HCT116 (cell line): ENCODE measurements at regions not wholly inside any gene's neighbourhood (a gene's known extent, or its start where the extent isn't known, plus 50 kb on each side); places are given as distances from the start of the nearest gene placed in this dataset.

ENCODE experiments used
- ATAC-seq: fragments of 200-7000 bp; cut with Tn5 transposase; 2 replicates; pipeline ENCODE4 v1.9.1; 2020; ENCODE audit warnings: mild to moderate bottlenecking, moderate library complexity
- BruUV-seq: library from RNA; stranded (reverse); fragments of 400-500 nt; replicated peaks from 2 replicates; lab custom pipeline; 2021; lab: Mats Ljungman, UMichigan
- CTCF ChIA-PET: fragments of 300-600 bp; sonication (Branson Sonifier 250); formaldehyde crosslinking; loops from one replicate; lab custom pipeline; 2021; ENCODE audit warnings: antibody characterized with exemption; lab: Charles Lee
- POLR2A ChIA-PET: fragments of 300-600, 350-600 bp; sonication (Branson Sonifier 250); formaldehyde crosslinking; loops from one replicate; lab custom pipeline; 2021; ENCODE audit warnings: antibody characterized with exemption; lab: Charles Lee
- RAD21 ChIA-PET, 2 experiments: fragments of 300-600 bp; sonication (Branson Sonifier 250); formaldehyde crosslinking; loops; one replicate each; lab custom pipeline; 2023; ENCODE audit warnings: low total read pairs in 2 of 2; ENCODE audit not compliant: uncharacterized antibody in 2 of 2, unreplicated experiment in 2 of 2, low non-redundant PET in 1 of 2; lab: Charles Lee
- DNase-seq: peaks from one replicate; pipeline ENCODE4 v3.0.0-alpha.2; 2010; ENCODE audit warnings: low read depth, low spot score
- H2AFZ ChIP-seq: fragments of 200-600 bp; shearing (Covaris generic), sonication (generic); 2 replicates; pipeline ENCODE4 v1.6.1; 2017; ENCODE audit warnings: low read depth, mixed run types, mixed read lengths, antibody characterized with exemption, low read length; ENCODE audit not compliant: poor library complexity, severe bottlenecking
- H3K27ac ChIP-seq: 2 replicates; pipeline ENCODE4 v1.5.1; 2012; ENCODE audit warnings: low read depth, low read length
- H3K27me3 ChIP-seq: fragments of 200-600 bp; sonication (generic); 2 replicates; pipeline ENCODE4 v1.6.1; 2016; ENCODE audit warnings: mixed run types, low read length, mixed read lengths; ENCODE audit not compliant: insufficient read depth
- H3K36me3 ChIP-seq, 2 experiments: fragments of 200-500 bp in 1 of 2; fragments of 200-600 bp in 1 of 2; sonication (Bioruptor generic) in 1 of 2; sonication (generic) in 1 of 2; 2 replicates each; pipeline versions ENCODE4 v1.5.1 to v1.6.1; 2014 to 2016; ENCODE audit warnings: low read length in 2 of 2, inconsistent platforms in 1 of 2, mixed read lengths in 1 of 2, mixed run types in 1 of 2; ENCODE audit not compliant: insufficient read depth in 2 of 2, control insufficient read depth in 1 of 2
- H3K4me1 ChIP-seq, 2 experiments: fragments of 200-600 bp in 1 of 2; sonication (generic) in 1 of 2; 2 replicates each; pipeline versions ENCODE4 v1.5.1 to v1.6.1; 2012 to 2017; ENCODE audit warnings: low read length in 2 of 2, inconsistent platforms in 1 of 2, mild to moderate bottlenecking in 1 of 2, mixed read lengths in 1 of 2, mixed run types in 1 of 2, moderate library complexity in 1 of 2; ENCODE audit not compliant: insufficient read depth in 2 of 2, control insufficient read depth in 1 of 2
- H3K4me2 ChIP-seq: fragments of 200-600 bp; sonication (generic); 2 replicates; pipeline ENCODE4 v1.6.1; 2017; ENCODE audit warnings: mixed run types, low read length, mixed read lengths
- H3K4me3 ChIP-seq, 2 experiments: fragments of 200-600 bp in 1 of 2; sonication (generic) in 1 of 2; replicated peaks in 1 of 2; 2 replicates each; pipeline ENCODE4 v1.5.1; 2011 to 2016; ENCODE audit warnings: low read length in 2 of 2, control low read depth in 1 of 2, low read depth in 1 of 2, mild to moderate bottlenecking in 1 of 2, mixed read lengths in 1 of 2, mixed run types in 1 of 2
- H3K79me2 ChIP-seq: fragments of 200-600 bp; sonication (generic); 2 replicates; pipeline ENCODE4 v1.6.1; 2017; ENCODE audit warnings: mild to moderate bottlenecking, mixed run types, low read length, moderate library complexity, mixed read lengths; ENCODE audit not compliant: insufficient read depth
- H3K9ac ChIP-seq: fragments of 200-600 bp; sonication (generic); 2 replicates; pipeline ENCODE4 v1.6.1; 2016; ENCODE audit warnings: low read length, mixed read lengths
- H3K9me2 ChIP-seq: fragments of 200-600 bp; sonication (generic), shearing (Covaris generic); 2 replicates; pipeline ENCODE4 v1.6.1; 2017; ENCODE audit warnings: mixed run types, mild to moderate bottlenecking, moderate library complexity; ENCODE audit not compliant: insufficient read depth
- H3K9me3 ChIP-seq, 2 experiments: fragments of 200-500 bp in 1 of 2; fragments of 200-600 bp in 1 of 2; sonication (Bioruptor generic) in 1 of 2; sonication (generic) in 1 of 2; 2 replicates each; pipeline ENCODE4 v1.6.1; 2014 to 2017; ENCODE audit warnings: low read length in 2 of 2, mixed read lengths in 2 of 2, inconsistent platforms in 1 of 2, low read depth in 1 of 2, mild to moderate bottlenecking in 1 of 2, mixed run types in 1 of 2, moderate library complexity in 1 of 2; ENCODE audit not compliant: control insufficient read depth in 1 of 2, insufficient read depth in 1 of 2
- H4K20me1 ChIP-seq: fragments of 200-600 bp; sonication (generic), shearing (Covaris generic); 2 replicates; pipeline ENCODE4 v1.6.1; 2017; ENCODE audit warnings: mixed run types, mild to moderate bottlenecking, moderate library complexity; ENCODE audit not compliant: insufficient read depth
- EZH2phosphoT487 ChIP-seq: fragments of 200-600 bp; IDR thresholded peaks from 2 replicates; pipeline ENCODE4 v1.6.1; 2018; ENCODE audit warnings: antibody characterized with exemption, borderline replicate concordance
- JUND ChIP-seq: IDR thresholded peaks from 2 replicates; pipeline ENCODE4 v1.6.1; 2012
- POLR2A ChIP-seq: IDR thresholded peaks from 2 replicates; pipeline ENCODE4 v1.7.0; 2011; ENCODE audit warnings: borderline replicate concordance; ENCODE audit not compliant: insufficient read depth, insufficient read length; ENCODE audit errors: extremely low read depth
- SIN3A ChIP-seq: IDR thresholded peaks from 2 replicates; pipeline ENCODE4 v1.6.1; 2012; ENCODE audit warnings: low read depth
- SP1 ChIP-seq: IDR thresholded peaks from 2 replicates; pipeline ENCODE4 v1.6.1; 2012; ENCODE audit warnings: low read depth
- ZBTB33 ChIP-seq: IDR thresholded peaks from 2 replicates; pipeline ENCODE4 v1.6.1; 2011; ENCODE audit warnings: mild to moderate bottlenecking, low read length, moderate library complexity; ENCODE audit not compliant: insufficient replicate concordance; ENCODE audit errors: extremely low read depth
- ZFX ChIP-seq: fragments of 450-650 bp; IDR thresholded peaks from 2 replicates; pipeline ENCODE4 v1.6.1; 2017
- ZNF274 ChIP-seq: fragments of 200-500 bp; sonication (Bioruptor generic); IDR thresholded peaks from 2 replicates; pipeline ENCODE4 v1.6.1; 2014; ENCODE audit warnings: mild to moderate bottlenecking, low read depth, low read length, inconsistent platforms
- intact Hi-C: fragments of 100-400 bp; cut with micrococcal nuclease; formaldehyde crosslinking; loops from 2 replicates; pipeline ENCODE4 v1.10.0; 2022
- TF ChIP-seq, protein P1 (sequence below): IDR thresholded peaks from 2 replicates; pipeline ENCODE4 v1.6.1; 2012; ENCODE audit warnings: low read depth
- TF ChIP-seq, protein P2 (sequence below): IDR thresholded peaks from 2 replicates; pipeline ENCODE4 v1.6.1; 2012

- TF ChIP-seq, protein P1, sequence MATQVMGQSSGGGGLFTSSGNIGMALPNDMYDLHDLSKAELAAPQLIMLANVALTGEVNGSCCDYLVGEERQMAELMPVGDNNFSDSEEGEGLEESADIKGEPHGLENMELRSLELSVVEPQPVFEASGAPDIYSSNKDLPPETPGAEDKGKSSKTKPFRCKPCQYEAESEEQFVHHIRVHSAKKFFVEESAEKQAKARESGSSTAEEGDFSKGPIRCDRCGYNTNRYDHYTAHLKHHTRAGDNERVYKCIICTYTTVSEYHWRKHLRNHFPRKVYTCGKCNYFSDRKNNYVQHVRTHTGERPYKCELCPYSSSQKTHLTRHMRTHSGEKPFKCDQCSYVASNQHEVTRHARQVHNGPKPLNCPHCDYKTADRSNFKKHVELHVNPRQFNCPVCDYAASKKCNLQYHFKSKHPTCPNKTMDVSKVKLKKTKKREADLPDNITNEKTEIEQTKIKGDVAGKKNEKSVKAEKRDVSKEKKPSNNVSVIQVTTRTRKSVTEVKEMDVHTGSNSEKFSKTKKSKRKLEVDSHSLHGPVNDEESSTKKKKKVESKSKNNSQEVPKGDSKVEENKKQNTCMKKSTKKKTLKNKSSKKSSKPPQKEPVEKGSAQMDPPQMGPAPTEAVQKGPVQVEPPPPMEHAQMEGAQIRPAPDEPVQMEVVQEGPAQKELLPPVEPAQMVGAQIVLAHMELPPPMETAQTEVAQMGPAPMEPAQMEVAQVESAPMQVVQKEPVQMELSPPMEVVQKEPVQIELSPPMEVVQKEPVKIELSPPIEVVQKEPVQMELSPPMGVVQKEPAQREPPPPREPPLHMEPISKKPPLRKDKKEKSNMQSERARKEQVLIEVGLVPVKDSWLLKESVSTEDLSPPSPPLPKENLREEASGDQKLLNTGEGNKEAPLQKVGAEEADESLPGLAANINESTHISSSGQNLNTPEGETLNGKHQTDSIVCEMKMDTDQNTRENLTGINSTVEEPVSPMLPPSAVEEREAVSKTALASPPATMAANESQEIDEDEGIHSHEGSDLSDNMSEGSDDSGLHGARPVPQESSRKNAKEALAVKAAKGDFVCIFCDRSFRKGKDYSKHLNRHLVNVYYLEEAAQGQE: no peak
- TF ChIP-seq, protein P2, sequence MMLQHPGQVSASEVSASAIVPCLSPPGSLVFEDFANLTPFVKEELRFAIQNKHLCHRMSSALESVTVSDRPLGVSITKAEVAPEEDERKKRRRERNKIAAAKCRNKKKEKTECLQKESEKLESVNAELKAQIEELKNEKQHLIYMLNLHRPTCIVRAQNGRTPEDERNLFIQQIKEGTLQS: no peak
- no peak for TF ChIP-seq SIN3A
- TF ChIP-seq JUND: no peak
Observed at GRCh38 chr1:239810061-239810481, 281.6 kb upstream of the FMN2 start (continued).

DNA sequence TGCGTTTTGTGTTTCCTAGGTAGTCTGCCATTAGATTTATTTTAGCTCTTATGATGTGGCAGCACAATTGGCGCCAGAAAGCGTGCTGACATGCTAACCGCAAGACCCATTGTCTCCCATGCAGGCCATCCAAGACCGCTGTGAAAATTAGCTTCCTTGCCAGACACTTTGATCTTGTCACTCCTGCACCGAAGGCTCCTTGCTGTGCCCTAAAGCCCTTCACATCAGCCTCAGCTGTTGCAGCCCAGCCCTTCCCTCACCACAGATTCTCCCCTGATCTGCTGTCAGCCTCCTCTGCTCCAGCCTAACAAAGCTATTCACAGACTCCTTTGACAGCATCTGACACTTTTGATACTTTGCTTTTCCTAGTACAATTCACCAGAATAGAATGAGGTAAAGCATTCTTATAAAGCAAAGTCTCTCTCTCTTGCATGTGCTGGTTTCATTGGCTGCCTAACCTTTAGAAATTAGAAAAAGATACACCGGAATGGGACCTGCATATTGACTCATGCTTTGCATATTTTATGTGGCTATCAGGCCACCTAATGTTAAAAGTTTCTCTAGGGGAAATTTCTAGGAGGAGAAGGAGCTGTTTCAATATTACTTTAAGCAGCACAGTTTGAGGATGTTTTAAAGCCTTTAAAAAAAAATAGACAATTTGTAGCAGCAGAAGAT, 280.3 kb upstream of the FMN2 start:
- POLR2A ChIA-PET: no interaction called here

More for the DNA sequence above, 280.3 kb upstream of the FMN2 start:
- RAD21 ChIA-PET: no interaction called here
- Histone ChIP-seq H3K4me1 (no peaks in the 10 kb centered on the region), H3K9ac (no peak overlapping the region), H3K79me2 (no peaks in the 10 kb centered on the region), H3K27ac (no peak overlapping the region), H3K4me2 (no peak overlapping the region), H4K20me1 (no peaks in the 10 kb centered on the region), H3K27me3 (no peaks in the 10 kb centered on the region), H3K9me3 (peaks cover 3 to 12% of the 10 kb centered on the region in 2 experiments; a peak in 2 of 4 replicates), H3K4me3 (no peak overlapping the region), H3K36me3 (no peaks in the 10 kb centered on the region), H3K9me2 (no peaks in the 10 kb centered on the region), H2AFZ (no peak overlapping the region)
- no TSS peak for BruUV-seq
- DNase-seq (no peak), ATAC-seq (no peak)
- CTCF ChIA-PET: no interaction called here
- intact Hi-C loops: no loop called here
- TF ChIP-seq ZFX: no peak
- TF ChIP-seq JUND: no peak
- TF ChIP-seq EZH2phosphoT487: no peak
- no peak for TF ChIP-seq POLR2A
- no peak for TF ChIP-seq ZBTB33
- no peak for TF ChIP-seq SIN3A
- no peak for TF ChIP-seq SP1
- TF ChIP-seq, protein P1: no peak
- TF ChIP-seq ZNF274: no peak
